Suppressor macrophage treated with lipopolysaccharide for 4 hours (primary cell): ENCODE measurements at regions not wholly inside any gene's neighbourhood (a gene's known extent, or its start where the extent isn't known, plus 50 kb on each side); places are given as distances from the start of the nearest gene placed in this dataset.
A peak's percentile ranks its signal among the peaks of the same experiment; 100 is the strongest.
"Not testable (repeated sequence)": the region's sequence is repeated elsewhere in the genome, so short reads cannot be mapped to it uniquely, and the experiment has no call there.

Source experiments
- DNase-seq: peaks from one replicate; pipeline ENCODE4 v3.0.0-alpha.2; 2020

DNA sequence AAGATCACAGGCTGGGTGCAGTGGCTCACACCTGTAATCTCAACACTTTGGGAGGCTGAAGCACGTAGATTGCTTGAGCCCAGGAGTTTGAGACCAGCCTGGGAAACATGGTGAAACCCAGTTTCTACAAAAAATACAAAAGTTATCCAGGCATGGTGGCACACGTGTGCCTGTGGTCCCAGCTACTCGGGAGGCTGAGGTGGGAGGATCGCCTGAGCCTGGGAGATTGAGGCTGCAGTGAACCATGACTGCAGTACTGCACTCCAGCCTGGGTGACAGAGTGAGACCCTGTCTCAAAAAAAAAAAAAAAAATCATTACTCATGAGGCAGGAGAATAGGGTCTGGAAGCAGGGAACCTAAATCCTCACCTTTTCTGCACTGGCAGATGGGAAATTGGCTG lies 79.1 kb upstream of the CLDN5 start:
- not testable (repeated sequence) for DNase-seq

DNA sequence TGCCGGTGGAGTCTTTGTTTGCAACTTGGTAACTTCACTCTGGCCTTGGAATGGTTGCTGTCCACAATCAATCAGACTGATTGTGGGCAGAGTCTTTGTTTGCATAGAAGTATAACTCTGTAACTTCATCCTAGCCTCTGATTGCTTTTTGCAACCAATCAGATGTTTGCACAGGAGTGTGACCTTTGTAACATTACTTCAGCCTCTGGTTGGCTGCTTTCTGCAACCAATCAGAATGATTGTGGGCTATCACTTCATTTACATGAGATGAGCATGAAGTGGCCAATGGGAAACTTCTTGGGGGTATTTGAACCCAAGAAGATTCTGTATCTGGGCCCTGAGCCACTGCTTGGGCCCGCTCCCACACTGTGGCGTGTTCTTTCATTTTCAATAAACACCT lies 79.6 kb upstream of the CLDN5 start:
- no peak for DNase-seq

- DNase-seq, result no peak
Measured at GRCh38 chr22:19604711-19605268, 80.6 kb upstream of the CLDN5 start.

DNA sequence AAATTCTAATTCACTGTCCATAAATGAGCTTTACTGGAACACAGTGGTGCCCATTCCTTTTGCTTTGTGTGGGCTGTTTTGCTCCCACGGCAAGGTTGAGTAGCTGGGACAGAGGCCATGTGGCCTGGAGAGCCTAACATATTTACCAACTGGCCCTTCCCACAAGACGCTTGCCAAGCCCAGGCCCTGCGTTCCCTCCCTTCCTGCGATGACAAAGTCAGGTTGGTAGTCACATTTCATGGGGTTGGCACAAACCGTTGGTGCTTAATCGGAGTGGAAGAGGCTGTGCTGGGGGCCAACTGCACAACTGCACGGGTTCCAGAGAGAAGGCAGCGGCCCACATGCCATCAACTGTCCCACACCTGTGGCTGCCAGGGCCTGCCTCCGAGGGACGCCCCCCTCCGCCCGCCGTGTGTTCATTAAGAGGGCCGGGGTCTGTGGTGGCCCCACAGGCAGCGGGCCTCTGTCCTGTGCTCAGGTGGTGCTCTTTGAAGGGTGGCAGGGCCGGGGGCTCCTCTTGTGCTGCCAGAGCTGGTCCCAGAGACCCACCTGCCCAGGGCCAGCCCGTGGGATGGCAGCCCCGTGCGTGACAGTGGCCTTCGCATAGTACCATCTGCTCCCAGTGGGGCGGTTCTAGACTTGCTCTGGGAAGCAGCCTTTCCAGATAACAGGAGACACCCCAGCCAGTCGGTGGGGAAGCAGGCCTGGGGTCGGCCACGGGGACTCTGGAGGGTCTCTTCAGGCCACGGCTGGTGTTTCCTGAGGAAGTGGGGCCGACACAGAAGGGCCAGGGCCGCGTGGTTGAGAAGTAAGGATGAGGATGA lies 81.5 kb upstream of the CLDN5 start:
- DNase-seq, result no peak

GRCh38 chr22:19606332-19607191 lies 82.4 kb upstream of the CLDN5 start:
- no peak for DNase-seq

DNA sequence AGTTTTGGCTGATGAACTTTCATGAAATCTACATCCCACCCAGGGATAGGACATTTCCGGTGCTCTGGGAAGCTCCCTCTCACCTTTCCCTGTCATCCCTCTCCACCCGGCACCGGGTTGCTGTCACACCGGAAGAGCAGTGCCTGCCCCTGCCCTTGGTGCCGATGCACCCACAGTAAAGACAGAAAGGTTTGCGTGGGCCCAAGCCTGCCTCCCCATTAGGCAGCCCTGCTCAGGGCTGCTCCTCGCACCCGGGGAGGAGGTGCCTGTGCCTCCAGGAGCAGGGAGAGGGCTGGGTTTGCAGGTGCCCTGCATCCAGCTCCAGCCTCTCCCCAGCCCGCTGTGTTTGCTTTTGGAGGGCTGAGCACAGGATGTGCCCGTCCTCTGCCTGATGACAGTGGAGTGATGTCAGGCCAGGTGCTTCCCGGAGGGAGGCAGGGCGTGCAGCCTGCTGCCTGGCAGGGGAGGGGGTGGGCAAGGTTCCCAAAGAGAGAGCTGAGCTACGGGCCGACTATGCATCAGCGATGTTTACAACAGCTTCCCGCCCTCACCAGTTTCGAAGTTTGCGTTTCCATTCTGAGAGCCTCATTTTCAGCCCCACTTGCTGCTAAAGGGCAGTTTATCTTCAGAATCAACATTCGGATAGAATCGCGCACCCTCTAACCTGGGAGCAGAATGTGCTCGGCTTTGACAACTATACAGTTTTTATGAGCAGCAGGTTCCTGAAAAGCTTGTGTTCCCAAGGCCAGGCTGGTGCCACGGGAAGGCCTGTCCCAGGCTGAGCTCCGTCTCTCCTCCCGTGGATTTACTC lies 83.2 kb upstream of the CLDN5 start:
- DNase-seq, result no peak

- DNase-seq, result no peak
Measured at GRCh38 chr22:19608003-19608690, 83.9 kb upstream of the CLDN5 start.

DNA sequence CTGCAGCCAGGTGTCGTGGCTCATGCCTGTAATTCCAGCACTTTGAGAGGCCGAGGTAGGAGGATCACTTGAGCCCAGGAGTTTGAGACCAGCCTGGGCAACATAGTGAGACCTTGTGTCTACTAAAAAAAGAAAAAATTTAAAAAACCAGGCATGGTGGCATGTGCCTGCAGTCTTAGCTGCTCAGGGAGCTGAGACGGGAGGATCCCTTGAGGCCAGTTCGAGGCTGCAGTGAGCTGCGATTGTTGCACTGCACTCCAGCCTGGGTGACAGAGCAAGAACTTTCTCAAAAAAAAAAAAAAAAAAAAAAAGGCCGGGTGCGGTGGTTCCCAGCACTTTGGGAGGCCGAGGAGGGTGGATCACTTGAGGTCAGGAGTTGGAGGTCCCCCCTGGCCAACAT lies 85.5 kb upstream of the CLDN5 start:
- DNase-seq, result not testable (repeated sequence)

DNA sequence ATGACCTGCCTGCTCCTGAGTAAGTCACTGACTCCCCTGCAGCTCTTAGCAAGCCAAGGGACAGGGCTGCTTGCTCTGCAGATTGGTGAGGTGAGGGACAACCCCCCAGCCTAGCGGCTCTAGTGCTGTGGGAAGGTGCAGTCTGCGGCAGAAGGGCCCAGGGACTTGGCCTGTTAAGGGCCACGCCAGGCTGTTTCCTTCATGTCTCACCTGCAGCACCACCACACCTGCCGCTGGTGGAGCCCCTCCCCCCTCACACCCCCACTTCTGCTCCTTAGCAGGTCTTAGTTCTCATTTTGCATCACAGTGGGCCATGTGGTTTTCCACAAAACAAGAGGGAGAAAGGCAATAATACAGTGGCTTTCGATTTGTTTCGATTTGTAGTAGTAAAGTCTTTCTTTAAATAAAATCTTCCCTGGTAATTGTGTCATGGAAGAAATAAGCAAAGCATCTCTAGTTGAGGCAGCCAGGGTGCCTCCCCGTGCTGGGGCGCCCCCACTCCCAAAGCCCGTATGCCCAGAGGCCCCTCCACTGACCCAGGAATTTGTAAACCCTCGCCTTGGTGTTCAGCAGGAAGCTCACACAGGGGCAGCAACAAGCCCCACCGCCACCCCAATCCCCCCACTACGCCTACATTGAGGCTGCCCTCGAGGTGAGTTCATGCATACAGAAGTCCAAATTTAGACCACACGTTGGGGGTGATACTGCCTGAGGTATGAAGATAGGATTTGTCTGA lies 86.5 kb upstream of the CLDN5 start:
- DNase-seq, result no peak

DNA sequence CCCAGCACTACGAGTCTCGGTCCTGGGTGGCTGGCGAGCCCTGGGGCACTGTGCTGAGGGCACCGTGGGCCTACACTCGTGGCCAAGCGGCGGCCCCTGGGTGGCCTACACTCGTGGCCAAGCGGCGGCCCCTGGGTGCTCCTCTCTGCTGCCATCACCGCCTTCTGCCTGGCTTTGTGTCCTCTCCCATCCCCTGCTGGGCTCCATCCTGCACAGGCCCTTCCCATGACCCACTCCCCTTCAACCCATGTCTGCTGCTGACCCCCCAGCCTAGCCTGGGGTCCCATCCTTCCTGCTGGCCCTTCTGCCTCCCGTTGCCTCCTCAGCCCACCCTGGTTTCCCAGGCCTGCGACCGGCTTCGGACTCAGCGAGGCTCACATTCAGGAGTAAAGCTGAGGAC lies 87.4 kb upstream of the CLDN5 start:
- no peak for DNase-seq

- peak; percentile 10 for DNase-seq
Measured at GRCh38 chr22:19612866-19613572, 88.8 kb upstream of the CLDN5 start.

DNA sequence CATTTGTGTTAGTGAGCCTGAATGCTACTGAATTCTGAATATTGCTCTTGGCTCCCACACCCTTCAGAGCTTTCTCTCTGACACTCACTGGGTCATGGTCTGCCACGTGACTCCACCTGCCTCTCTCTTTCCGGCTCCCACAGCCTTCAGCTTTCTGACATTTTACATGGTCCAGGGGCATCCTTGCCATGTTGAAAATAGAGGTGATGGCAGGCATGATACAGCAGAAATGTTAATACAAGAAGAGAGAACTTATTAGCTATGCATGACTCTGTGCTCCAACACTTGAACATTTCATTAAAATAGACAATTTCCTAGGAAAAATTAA lies 90.3 kb upstream of the CLDN5 start:
- no peak for DNase-seq

DNA sequence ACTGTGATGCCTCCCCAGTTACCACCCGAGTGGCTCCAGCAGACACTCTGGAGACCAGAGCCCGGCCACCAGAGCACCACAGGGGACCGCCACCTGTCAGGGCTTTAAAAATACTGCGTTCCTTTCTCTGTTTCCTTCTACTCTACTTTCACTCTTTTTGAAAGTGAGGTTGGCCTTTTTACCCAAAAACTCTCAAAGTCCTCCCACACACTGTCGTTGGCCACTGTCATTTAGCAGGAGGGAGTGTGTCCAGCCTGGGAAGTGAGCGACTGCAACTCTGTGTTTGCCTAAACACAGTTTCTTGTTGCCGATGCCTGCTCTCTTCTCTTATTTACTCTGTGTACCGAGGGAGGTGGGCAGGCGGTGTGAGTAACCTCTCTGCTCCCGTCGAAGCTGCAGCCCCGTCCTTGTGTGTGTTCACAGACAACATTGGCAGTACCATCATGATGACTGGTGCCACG lies 90.8 kb upstream of the CLDN5 start:
- DNase-seq, result no peak

GRCh38 chr22:19615867-19616581 lies 91.8 kb upstream of the CLDN5 start:
- DNase-seq, result no peak

GRCh38 chr22:19619144-19620009 lies 94.9 kb upstream of the SEPTIN5 start:
- DNase-seq, result no peak

GRCh38 chr22:19620742-19621371 lies 93.4 kb upstream of the SEPTIN5 start:
- no peak for DNase-seq

DNA sequence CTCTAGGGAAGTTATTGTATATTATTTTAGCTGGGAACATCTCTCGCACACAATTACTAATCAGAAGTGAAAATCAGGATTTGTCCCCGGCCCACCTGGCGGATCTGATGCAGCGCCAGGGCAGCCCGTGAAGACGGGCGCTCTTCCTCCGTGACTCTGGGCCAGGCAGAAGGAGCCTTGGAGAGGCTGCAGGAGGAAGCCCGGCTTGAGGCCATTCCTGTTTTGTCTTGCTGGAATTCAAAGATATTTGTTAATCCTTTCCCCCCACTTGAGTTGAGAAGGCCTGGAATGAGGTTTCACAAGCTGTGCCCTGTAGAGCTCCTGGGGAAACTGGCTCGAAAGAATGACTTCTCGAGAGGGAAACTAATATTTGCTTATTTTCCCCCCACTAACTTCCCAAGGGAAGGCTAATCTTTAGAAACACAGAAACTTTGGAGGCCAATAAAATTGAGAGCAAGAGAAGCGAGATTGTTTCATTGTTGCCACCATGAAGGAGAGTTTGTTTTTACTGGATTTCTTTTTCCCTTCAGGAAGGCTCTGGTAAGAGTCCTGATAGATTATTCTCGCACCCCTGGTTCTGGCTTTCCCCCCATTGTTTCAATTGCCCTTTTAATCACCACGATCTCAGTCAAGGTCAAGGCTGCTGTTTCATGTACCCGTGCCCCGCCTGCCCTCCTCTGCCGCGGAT lies 92.8 kb upstream of the SEPTIN5 start:
- DNase-seq, result no peak

- no peak for DNase-seq
Measured at GRCh38 chr22:19622061-19622441, 92.3 kb upstream of the SEPTIN5 start.
